Uterus (tissue), 3 donors: ENCODE measurements at regions not wholly inside any gene's neighbourhood (a gene's known extent, or its start where the extent isn't known, plus 50 kb on each side); places are given as distances from the start of the nearest gene placed in this dataset.

Experiments used
- DNase-seq, 2 donors: peaks; one replicate each; pipeline ENCODE4 v3.0.0-alpha.2; 2019 to 2020
- H3K27ac ChIP-seq, 2 donors: fragments of 200-600 bp; sonication (generic); 1 replicate in 1 of 2; 2 replicates in 1 of 2; pipeline ENCODE4 v1.5.1; 2016 to 2018
- H3K27me3 ChIP-seq, 2 donors: fragments of 200-600 bp; sonication (generic); one replicate each; pipeline ENCODE4 v1.5.1; 2018 to 2019; ENCODE audit warnings: control low read depth in 1 of 2
- H3K36me3 ChIP-seq, 2 donors: fragments of 200-600 bp; sonication (generic); one replicate each; pipeline ENCODE4 v1.5.1; 2019; ENCODE audit warnings: control low read depth in 1 of 2
- H3K4me1 ChIP-seq, 2 donors: fragments of 200-600 bp; sonication (generic); one replicate each; pipeline ENCODE4 v1.5.1; 2018 to 2019; ENCODE audit warnings: control low read depth in 1 of 2
- H3K4me3 ChIP-seq, 2 donors: fragments of 200-600 bp; sonication (generic); 1 replicate in 1 of 2; 2 replicates in 1 of 2; pipeline ENCODE4 v1.5.1; 2018 to 2019; ENCODE audit warnings: mild to moderate bottlenecking in 1 of 2
- H3K9me3 ChIP-seq, 2 donors: fragments of 200-600 bp; sonication (generic); one replicate each; pipeline ENCODE4 v1.5.1; 2019; ENCODE audit warnings: control low read depth in 1 of 2
- CTCF ChIP-seq, 4 experiments: fragments of 200-600 bp in 2 of 4; fragments of 450-650 bp in 2 of 4; sonication (generic) in 2 of 4; IDR thresholded peaks; one replicate each; pipeline ENCODE4 v1.5.1; 2016 to 2019; ENCODE audit warnings: antibody characterized with exemption in 4 of 4, mild to moderate bottlenecking in 2 of 4, moderate library complexity in 1 of 4
- POLR2A ChIP-seq, 2 donors: fragments of 450-650 bp; IDR thresholded peaks; one replicate each; pipeline ENCODE4 v1.6.1; 2016; ENCODE audit warnings: antibody characterized with exemption in 2 of 2, mild to moderate bottlenecking in 1 of 2, moderate library complexity in 1 of 2
- intact Hi-C: fragments of 100-400 bp; cut with DNase I; formaldehyde crosslinking; loops from one replicate; pipeline ENCODE4 v1.15.1; 2023; ENCODE audit warnings: low total_unique reads
- donor health status: DM: yes; HTN: yes; CAD: no.

GRCh38 chr21:25283720-25284119 is 323.6 kb downstream of the MRPL39 start:
- no peak for TF ChIP-seq CTCF (IDR thresholded peaks at IDR 0.05)
- no peak for TF ChIP-seq POLR2A (IDR thresholded peaks at IDR 0.05)
- H3K27me3 ChIP-seq: no peaks in the 10 kb centered on the region
- intact Hi-C loops: no loop called here
- H3K27ac ChIP-seq: no peak overlapping the region
- no peak for DNase-seq
- no peaks in the 10 kb centered on the region for H3K9me3 ChIP-seq
- no peaks in the 10 kb centered on the region for H3K4me1 ChIP-seq
- no peak overlapping the region for H3K4me3 ChIP-seq
- no peaks in the 10 kb centered on the region for H3K36me3 ChIP-seq

- no peaks in the 10 kb centered on the region for H3K9me3 ChIP-seq
- DNase-seq: no peak
- H3K4me1 ChIP-seq: no peaks in the 10 kb centered on the region
- no peak for TF ChIP-seq POLR2A (IDR thresholded peaks at IDR 0.05)
- no peak for TF ChIP-seq CTCF (IDR thresholded peaks at IDR 0.05)
- no peaks in the 10 kb centered on the region for H3K27me3 ChIP-seq
- no peaks in the 10 kb centered on the region for H3K36me3 ChIP-seq
- no peak overlapping the region for H3K27ac ChIP-seq
- H3K4me3 ChIP-seq: no peak overlapping the region
- intact Hi-C loops: no loop called here
These were observed 326.1 kb downstream of the MRPL39 start for GRCh38 chr21:25281134-25281533.

GRCh38 chr21:25280061-25280460 is 327.2 kb downstream of the MRPL39 start:
- Histone ChIP-seq H3K36me3 (no peaks in the 10 kb centered on the region), H3K4me1 (no peaks in the 10 kb centered on the region), H3K4me3 (no peak overlapping the region), H3K27me3 (no peaks in the 10 kb centered on the region), H3K27ac (no peak overlapping the region), H3K9me3 (no peaks in the 10 kb centered on the region)
- no peak for TF ChIP-seq CTCF (IDR thresholded peaks at IDR 0.05)
- TF ChIP-seq POLR2A (IDR thresholded peaks at IDR 0.05): no peak
- DNase-seq: no peak
- intact Hi-C loops: no loop called here

GRCh38 chr21:25273959-25274358 is 333.3 kb downstream of the MRPL39 start:
- intact Hi-C loops: no loop called here
- H3K27ac ChIP-seq: no peak overlapping the region

More at GRCh38 chr21:25273959-25274358, 333.3 kb downstream of the MRPL39 start:
- Histone ChIP-seq H3K4me1 (no peaks in the 10 kb centered on the region), H3K36me3 (no peaks in the 10 kb centered on the region), H3K27me3 (no peaks in the 10 kb centered on the region), H3K4me3 (no peak overlapping the region), H3K9me3 (peaks cover 0 to 4% of the 10 kb centered on the region in 2 donors)
- TF ChIP-seq POLR2A (IDR thresholded peaks at IDR 0.05) (no peak), CTCF (IDR thresholded peaks at IDR 0.05) (no peak)
- no peak for DNase-seq
